Naive thymus-derived CD4-positive, alpha-beta T cell (primary cell): ENCODE measurements at regions not wholly inside any gene's neighbourhood (a gene's known extent, or its start where the extent isn't known, plus 50 kb on each side); places are given as distances from the start of the nearest gene placed in this dataset.

Experiments used
- ATAC-seq: fragments of 150-1000 bp; cut with Tn5 transposase; 2 replicates; pipeline ENCODE4 v1.10.0; 2021; ENCODE audit warnings: mild to moderate bottlenecking, moderate library complexity
- CTCF ChIA-PET: fragments of 350-600 bp; sonication (Branson Sonifier 250); formaldehyde crosslinking; loops from one replicate; lab custom pipeline; 2021; ENCODE audit warnings: antibody characterized with exemption; lab: Charles Lee
- POLR2A ChIA-PET: fragments of 350-600 bp; sonication (Branson Sonifier 250); formaldehyde crosslinking; loops from one replicate; lab custom pipeline; 2021; ENCODE audit warnings: antibody characterized with exemption, inconsistent platforms; lab: Charles Lee
- DNase-seq, 9 donors: peaks; one replicate each; pipeline versions ENCODE4 v3.0.0 to v3.0.0-alpha.2; 2020 to 2022; ENCODE audit warnings: mixed read lengths in 1 of 9
- H3K27ac ChIP-seq: one replicate; pipeline ENCODE4 v1.7.0; 2013; ENCODE audit warnings: mild to moderate bottlenecking, low read depth, low read length, moderate library complexity
- H3K27me3 ChIP-seq, 2 donors: one replicate each; pipeline ENCODE4 v1.7.0; 2013; ENCODE audit warnings: low read length in 2 of 2, mild to moderate bottlenecking in 2 of 2, moderate library complexity in 2 of 2; ENCODE audit not compliant: control insufficient read depth in 2 of 2, insufficient read depth in 2 of 2
- H3K36me3 ChIP-seq, 3 experiments: 1 replicate in 2 of 3; 2 replicates in 1 of 3; pipeline ENCODE4 v1.7.0; 2013; ENCODE audit warnings: low read length in 3 of 3, mild to moderate bottlenecking in 3 of 3, moderate library complexity in 1 of 3; ENCODE audit not compliant: insufficient read depth in 3 of 3, control insufficient read depth in 2 of 3
- H3K4me1 ChIP-seq, 2 donors: one replicate each; pipeline ENCODE4 v1.7.0; 2013; ENCODE audit warnings: low read length in 2 of 2, mild to moderate bottlenecking in 2 of 2, moderate library complexity in 1 of 2; ENCODE audit not compliant: control insufficient read depth in 2 of 2, insufficient read depth in 2 of 2
- H3K4me3 ChIP-seq: 2 replicates; pipeline ENCODE4 v1.7.0; 2013; ENCODE audit warnings: mild to moderate bottlenecking, low read length
- H3K9me3 ChIP-seq, 3 experiments: 1 replicate in 2 of 3; 2 replicates in 1 of 3; pipeline ENCODE4 v1.7.0; 2013; ENCODE audit warnings: low read length in 3 of 3; ENCODE audit not compliant: control insufficient read depth in 2 of 3
- H3K27ac Mint-ChIP-seq, 9 donors: one replicate each; pipeline ENCODE4 v1.8.0; 2020 to 2022; ENCODE audit warnings: mixed read lengths in 9 of 9, mild to moderate bottlenecking in 8 of 9, moderate library complexity in 5 of 9, inconsistent platforms in 2 of 9
- H3K27me3 Mint-ChIP-seq, 5 donors: one replicate each; pipeline ENCODE4 v1.8.0; 2021 to 2022; ENCODE audit warnings: mixed read lengths in 5 of 5, mild to moderate bottlenecking in 1 of 5
- H3K36me3 Mint-ChIP-seq, 5 donors: one replicate each; pipeline ENCODE4 v1.8.0; 2020 to 2022; ENCODE audit warnings: mixed read lengths in 5 of 5, mild to moderate bottlenecking in 3 of 5, inconsistent platforms in 1 of 5
- H3K4me1 Mint-ChIP-seq, 7 donors: one replicate each; pipeline ENCODE4 v1.8.0; 2020 to 2022; ENCODE audit warnings: mixed read lengths in 7 of 7, mild to moderate bottlenecking in 3 of 7, inconsistent platforms in 1 of 7
- H3K4me3 Mint-ChIP-seq, 10 donors: one replicate each; pipeline ENCODE4 v1.8.0; 2020 to 2022; ENCODE audit warnings: mild to moderate bottlenecking in 10 of 10, mixed read lengths in 10 of 10, moderate library complexity in 6 of 10, inconsistent platforms in 2 of 10
- H3K9me3 Mint-ChIP-seq, 11 donors: one replicate each; pipeline ENCODE4 v1.8.0; 2020 to 2022; ENCODE audit warnings: mixed read lengths in 11 of 11, mild to moderate bottlenecking in 4 of 11, inconsistent platforms in 1 of 11, moderate library complexity in 1 of 11
- intact Hi-C, 2 donors: fragments of 100-400 bp; cut with micrococcal nuclease; formaldehyde crosslinking; loops; one replicate each; pipeline ENCODE4 v1.15.1; 2023

GRCh38 chr5:62717301-62717933 lies 138.8 kb downstream of the LRRC70 start:
- ChIA-PET POLR2A (no interaction called here), CTCF (no interaction called here)
- no peak overlapping the region for H3K4me3 Mint-ChIP-seq
- ATAC-seq (no peak), DNase-seq (no peak)
- H3K9me3 Mint-ChIP-seq = peaks cover 0 to 2% (median 0%) of the 10 kb centered on the region in 11 donors
- Histone ChIP-seq H3K36me3 (no peaks in the 10 kb centered on the region), H3K4me1 (no peaks in the 10 kb centered on the region), H3K27me3 (no peaks in the 10 kb centered on the region), H3K27ac (no peak overlapping the region), H3K9me3 (no peaks in the 10 kb centered on the region), H3K4me3 (no peak overlapping the region)
- H3K4me1 Mint-ChIP-seq = no peaks in the 10 kb centered on the region
- no peaks in the 10 kb centered on the region for H3K36me3 Mint-ChIP-seq
- no peak overlapping the region for H3K27ac Mint-ChIP-seq
- H3K27me3 Mint-ChIP-seq = peaks cover 4 to 34% (median 26%) of the 10 kb centered on the region in 5 donors
- intact Hi-C loops = no loop called here

GRCh38 chr5:62714296-62714695 lies 135.7 kb downstream of the LRRC70 start:
- intact Hi-C loops = no loop called here
- H3K4me3 ChIP-seq = no peak overlapping the region
- Mint-ChIP-seq H3K4me1 (no peaks in the 10 kb centered on the region), H3K27me3 (peaks cover 0 to 19% (median 13%) of the 10 kb centered on the region in 5 donors), H3K36me3 (no peaks in the 10 kb centered on the region), H3K9me3 (peaks cover 0 to 5% (median 0%) of the 10 kb centered on the region in 11 donors), H3K4me3 (no peak overlapping the region), H3K27ac (no peak overlapping the region)
- H3K4me1 ChIP-seq = no peaks in the 10 kb centered on the region
- ATAC-seq = no peak
- DNase-seq = no peak
- no peak overlapping the region for H3K27ac ChIP-seq
- POLR2A ChIA-PET = no interaction called here
- H3K9me3 ChIP-seq = no peaks in the 10 kb centered on the region
- CTCF ChIA-PET = no interaction called here
- no peaks in the 10 kb centered on the region for H3K36me3 ChIP-seq
- no peaks in the 10 kb centered on the region for H3K27me3 ChIP-seq

GRCh38 chr5:62708481-62709325 lies 130.1 kb downstream of the LRRC70 start:
- Histone ChIP-seq H3K9me3 (no peaks in the 10 kb centered on the region), H3K36me3 (no peaks in the 10 kb centered on the region), H3K27me3 (no peaks in the 10 kb centered on the region), H3K4me3 (no peak overlapping the region), H3K27ac (no peak overlapping the region), H3K4me1 (no peaks in the 10 kb centered on the region)
- DNase-seq (no peak), ATAC-seq (no peak)
- peaks cover 0 to 9% (median 4%) of the 10 kb centered on the region in 11 donors for H3K9me3 Mint-ChIP-seq
- intact Hi-C loops = no loop called here
- POLR2A ChIA-PET = no interaction called here
- H3K36me3 Mint-ChIP-seq = no peaks in the 10 kb centered on the region
- CTCF ChIA-PET = no interaction called here
- H3K4me1 Mint-ChIP-seq = no peaks in the 10 kb centered on the region
- H3K27me3 Mint-ChIP-seq = peaks cover 0 to 6% (median 0%) of the 10 kb centered on the region in 5 donors
- no peak overlapping the region for H3K27ac Mint-ChIP-seq
- no peak overlapping the region for H3K4me3 Mint-ChIP-seq

GRCh38 chr5:62707563-62707962 lies 128.9 kb downstream of the LRRC70 start:
- DNase-seq (no peak), ATAC-seq (no peak)
- Mint-ChIP-seq H3K27ac (no peak overlapping the region), H3K4me3 (no peak overlapping the region), H3K9me3 (peaks cover 0 to 9% (median 4%) of the 10 kb centered on the region in 11 donors), H3K4me1 (no peaks in the 10 kb centered on the region), H3K36me3 (no peaks in the 10 kb centered on the region), H3K27me3 (peaks cover 0 to 7% (median under 1%) of the 10 kb centered on the region in 5 donors)
- ChIA-PET CTCF (no interaction called here), POLR2A (no interaction called here)
- no peaks in the 10 kb centered on the region for H3K9me3 ChIP-seq
- intact Hi-C loops = no loop called here
- H3K4me3 ChIP-seq = no peak overlapping the region
- H3K27ac ChIP-seq = no peak overlapping the region
- H3K36me3 ChIP-seq = no peaks in the 10 kb centered on the region
- H3K4me1 ChIP-seq = no peaks in the 10 kb centered on the region
- H3K27me3 ChIP-seq = no peaks in the 10 kb centered on the region

GRCh38 chr5:62707131-62707530 lies 128.5 kb downstream of the LRRC70 start:
- ATAC-seq = no peak
- Mint-ChIP-seq H3K27ac (no peak overlapping the region), H3K9me3 (peaks cover 0 to 9% (median 4%) of the 10 kb centered on the region in 11 donors), H3K27me3 (peaks cover 0 to 11% (median 5%) of the 10 kb centered on the region in 5 donors), H3K36me3 (no peaks in the 10 kb centered on the region), H3K4me1 (no peaks in the 10 kb centered on the region), H3K4me3 (no peak overlapping the region)
- intact Hi-C loops = no loop called here
- H3K9me3 ChIP-seq = no peaks in the 10 kb centered on the region
- H3K36me3 ChIP-seq = no peaks in the 10 kb centered on the region
- no peak for DNase-seq
- ChIA-PET CTCF (no interaction called here), POLR2A (no interaction called here)
- no peaks in the 10 kb centered on the region for H3K27me3 ChIP-seq
- H3K4me1 ChIP-seq = no peaks in the 10 kb centered on the region
- no peak overlapping the region for H3K4me3 ChIP-seq
- H3K27ac ChIP-seq = no peak overlapping the region

GRCh38 chr5:62705022-62705421 lies 126.4 kb downstream of the LRRC70 start:
- Mint-ChIP-seq H3K36me3 (no peaks in the 10 kb centered on the region), H3K4me1 (no peaks in the 10 kb centered on the region), H3K4me3 (no peak overlapping the region), H3K27ac (no peak overlapping the region), H3K9me3 (peaks cover 0 to 9% (median 4%) of the 10 kb centered on the region in 11 donors), H3K27me3 (peaks cover 0 to 9% (median 6%) of the 10 kb centered on the region in 5 donors)
- intact Hi-C loops = no loop called here
- no peak overlapping the region for H3K27ac ChIP-seq
- H3K4me1 ChIP-seq = no peaks in the 10 kb centered on the region
- DNase-seq (no peak), ATAC-seq (no peak)
- ChIA-PET POLR2A (no interaction called here), CTCF (no interaction called here)
- no peak overlapping the region for H3K4me3 ChIP-seq
- H3K9me3 ChIP-seq = no peaks in the 10 kb centered on the region
- no peaks in the 10 kb centered on the region for H3K27me3 ChIP-seq
- H3K36me3 ChIP-seq = no peaks in the 10 kb centered on the region
